IMR-90 (cell line): ENCODE measurements at regions not wholly inside any gene's neighbourhood (a gene's known extent, or its start where the extent isn't known, plus 50 kb on each side); places are given as distances from the start of the nearest gene placed in this dataset.
A peak's percentile ranks its signal among the peaks of the same experiment; 100 is the strongest.

Experiments
- ATAC-seq: fragments of 200-7000 bp; cut with Tn5 transposase; 2 replicates; pipeline ENCODE4 v1.9.1; 2020; ENCODE audit warnings: low read depth, mild to moderate bottlenecking, moderate library complexity
- BruUV-seq: library from RNA; stranded (reverse); fragments of 400-500 nt; replicated peaks from 2 replicates; lab custom pipeline; 2021; lab: Mats Ljungman, UMichigan
- CTCF ChIA-PET: fragments of 300-600 bp; formaldehyde crosslinking; extraction: SDS; loops from one replicate; lab custom pipeline; 2021; ENCODE audit warnings: antibody characterized with exemption; lab: Yijun Ruan, JAX
- POLR2A ChIA-PET: fragments of 300-600 bp; sonication (Branson Sonifier 250); formaldehyde crosslinking; loops from one replicate; lab custom pipeline; 2022; ENCODE audit warnings: antibody characterized with exemption; ENCODE audit not compliant: unreplicated experiment; lab: Charles Lee
- DNase-seq: peaks from one replicate; pipeline ENCODE4 v3.0.0; 2013
- H2AFZ ChIP-seq: replicated peaks from 2 replicates; pipeline ENCODE3; 2013; ENCODE audit warnings: low read length, mild to moderate bottlenecking; ENCODE audit not compliant: poor library complexity
- H2AK5ac ChIP-seq: 2 replicates; pipeline ENCODE4 v1.6.1; 2013; ENCODE audit warnings: low read depth, low read length, inconsistent platforms
- H2AK9ac ChIP-seq: replicated peaks from 2 replicates; pipeline ENCODE3; 2013; ENCODE audit warnings: mild to moderate bottlenecking, low read depth, low read length, moderate library complexity; ENCODE audit not compliant: poor library complexity
- H2BK120ac ChIP-seq: 2 replicates; pipeline ENCODE4 v1.6.1; 2013; ENCODE audit warnings: low read depth, low read length, inconsistent platforms
- H2BK15ac ChIP-seq: 3 replicates; pipeline ENCODE4 v1.6.1; 2013; ENCODE audit warnings: low read depth, low read length, inconsistent platforms
- H2BK20ac ChIP-seq: 2 replicates; pipeline ENCODE4 v1.6.1; 2013; ENCODE audit warnings: low read depth, mild to moderate bottlenecking, inconsistent platforms, low read length, moderate library complexity
- H2BK5ac ChIP-seq: 2 replicates; pipeline ENCODE4 v1.6.1; 2013; ENCODE audit warnings: mild to moderate bottlenecking, low read depth, low read length, inconsistent platforms; ENCODE audit not compliant: poor library complexity, severe bottlenecking
- H3K14ac ChIP-seq: replicated peaks from 2 replicates; pipeline ENCODE4 v1.6.1; 2013; ENCODE audit warnings: low read depth, low read length, inconsistent platforms
- H3K18ac ChIP-seq: 2 replicates; pipeline ENCODE4 v1.6.1; 2013; ENCODE audit warnings: low read depth, low read length, control low read depth
- H3K23ac ChIP-seq: 2 replicates; pipeline ENCODE4 v1.6.1; 2013; ENCODE audit warnings: low read depth, low read length, inconsistent platforms
- H3K27ac ChIP-seq: 2 replicates; pipeline ENCODE4 v1.5.1; 2013; ENCODE audit warnings: mild to moderate bottlenecking, control low read depth, low read length; ENCODE audit not compliant: insufficient read depth
- H3K27me3 ChIP-seq: 2 replicates; pipeline ENCODE4 v1.6.1; 2013; ENCODE audit warnings: low read length; ENCODE audit not compliant: control insufficient read depth, insufficient read depth
- H3K36me3 ChIP-seq: 2 replicates; pipeline ENCODE4 v1.6.1; 2013; ENCODE audit warnings: low read length, mixed read lengths; ENCODE audit not compliant: control insufficient read depth, insufficient read depth
- H3K4ac ChIP-seq: 2 replicates; pipeline ENCODE4 v1.6.1; 2013; ENCODE audit warnings: low read depth, low read length, inconsistent platforms
- H3K4me1 ChIP-seq: 2 replicates; pipeline ENCODE4 v1.6.1; 2013; ENCODE audit warnings: low read length, mixed read lengths; ENCODE audit not compliant: control insufficient read depth, insufficient read depth
- H3K4me2 ChIP-seq: 2 replicates; pipeline ENCODE4 v1.6.1; 2013; ENCODE audit warnings: low read depth, mild to moderate bottlenecking, control low read depth, low read length, moderate library complexity
- H3K4me3 ChIP-seq: 2 replicates; pipeline ENCODE4 v1.5.1; 2013; ENCODE audit warnings: low read depth, mild to moderate bottlenecking, control low read depth, low read length, moderate library complexity; ENCODE audit not compliant: insufficient read depth
- H3K56ac ChIP-seq: 2 replicates; pipeline ENCODE4 v1.6.1; 2013; ENCODE audit warnings: low read length, inconsistent platforms; ENCODE audit not compliant: insufficient read depth; ENCODE audit errors: extremely low read depth
- H3K79me1 ChIP-seq, 2 experiments: 2 replicates each; pipeline ENCODE4 v1.6.1; 2013; ENCODE audit warnings: low read length in 2 of 2, inconsistent platforms in 1 of 2, low read depth in 1 of 2
- H3K9ac ChIP-seq: 2 replicates; pipeline ENCODE4 v1.6.1; 2013; ENCODE audit warnings: low read depth, low read length, control low read depth
- H3K9me1 ChIP-seq: 2 replicates; pipeline ENCODE4 v1.6.1; 2013; ENCODE audit warnings: low read length, inconsistent platforms; ENCODE audit not compliant: insufficient read depth
- H3K9me3 ChIP-seq: 2 replicates; pipeline ENCODE4 v1.6.1; 2013; ENCODE audit warnings: low read length; ENCODE audit not compliant: control insufficient read depth, insufficient read depth
- H4K20me1 ChIP-seq: 2 replicates; pipeline ENCODE4 v1.6.1; 2013; ENCODE audit warnings: low read length, inconsistent platforms; ENCODE audit not compliant: insufficient read depth
- H4K5ac ChIP-seq: 2 replicates; pipeline ENCODE4 v1.6.1; 2013; ENCODE audit warnings: mild to moderate bottlenecking, low read depth, low read length, control low read depth
- H4K8ac ChIP-seq, 2 experiments: 2 replicates each; pipeline ENCODE4 v1.6.1; 2013; ENCODE audit warnings: low read depth in 2 of 2, low read length in 2 of 2, control low read depth in 1 of 2, inconsistent platforms in 1 of 2
- H4K91ac ChIP-seq: 2 replicates; pipeline ENCODE4 v1.6.1; 2013; ENCODE audit warnings: low read depth, low read length, inconsistent platforms; ENCODE audit not compliant: insufficient read depth
- BHLHE40 ChIP-seq: fragments of 150-350 bp; IDR thresholded peaks from 2 replicates; pipeline ENCODE4 v1.6.1; 2016; ENCODE audit warnings: mild to moderate bottlenecking, low read depth, low read length
- CHD1 ChIP-seq: IDR thresholded peaks from 2 replicates; pipeline ENCODE4 v1.6.1; 2012; ENCODE audit warnings: low read depth, low read length, improper control_type of control experiment
- FOS ChIP-seq: fragments of 150-350 bp; IDR thresholded peaks from 2 replicates; pipeline ENCODE4 v1.6.1; 2016; ENCODE audit warnings: low read depth, low read length
- MAFK ChIP-seq: IDR thresholded peaks from 2 replicates; pipeline ENCODE4 v1.6.1; 2012; ENCODE audit warnings: low read depth, low read length, improper control_type of control experiment
- MAZ ChIP-seq: IDR thresholded peaks from 2 replicates; pipeline ENCODE4 v1.6.1; 2012; ENCODE audit warnings: low read depth, mild to moderate bottlenecking, low read length, improper control_type of control experiment, moderate library complexity, borderline replicate concordance
- MXI1 ChIP-seq: IDR thresholded peaks from 2 replicates; pipeline ENCODE4 v1.6.1; 2012; ENCODE audit warnings: low read depth, mild to moderate bottlenecking, low read length, moderate library complexity, borderline replicate concordance
- NFE2L2 ChIP-seq: fragments of 150-350 bp; IDR thresholded peaks from 2 replicates; pipeline ENCODE4 v1.6.1; 2016; ENCODE audit warnings: low read depth, mild to moderate bottlenecking, low read length
- RAD21 ChIP-seq: IDR thresholded peaks from 2 replicates; pipeline ENCODE4 v1.6.1; 2012; ENCODE audit warnings: low read length, improper control_type of control experiment
- RFX5 ChIP-seq: IDR thresholded peaks from 2 replicates; pipeline ENCODE4 v1.8.0; 2012; ENCODE audit warnings: low read depth, mild to moderate bottlenecking, low read length, moderate library complexity
- WGBS, 2 experiments: methylation state at CpG; one replicate each; pipeline versions ENCODE4 v1.1.5 to v1.1.7; 2013; ENCODE audit warnings: missing lambda C conversion rate in 2 of 2; ENCODE audit not compliant: insufficient read length in 1 of 2; ENCODE audit errors: extremely low coverage in 2 of 2; 5-methylcytosine and 5-hydroxymethylcytosine counted together
- dilution Hi-C: fragments of 300-500 bp; cut with HindIII; formaldehyde crosslinking; loops from one replicate; pipeline ENCODE4 v1.14.3; 2018; ENCODE audit warnings: low sequenced_read_pairs; ENCODE audit not compliant: unreplicated experiment
- in situ Hi-C: fragments of 300-500 bp; cut with MboI; formaldehyde crosslinking; loops from 3 replicates; pipeline ENCODE4 v1.14.3; 2019; ENCODE audit warnings: low sequenced_read_pairs, inconsistent platforms, mixed read lengths
- intact Hi-C: fragments of 100-400 bp; cut with micrococcal nuclease; formaldehyde crosslinking; loops from 2 replicates; pipeline ENCODE4 v1.10.0; 2022
- TF ChIP-seq, protein P1 (sequence below): fragments of 150-350 bp; IDR thresholded peaks from 2 replicates; pipeline ENCODE4 v1.6.1; 2016; ENCODE audit warnings: low read depth, mild to moderate bottlenecking, low read length, moderate library complexity, borderline replicate concordance

DNA sequence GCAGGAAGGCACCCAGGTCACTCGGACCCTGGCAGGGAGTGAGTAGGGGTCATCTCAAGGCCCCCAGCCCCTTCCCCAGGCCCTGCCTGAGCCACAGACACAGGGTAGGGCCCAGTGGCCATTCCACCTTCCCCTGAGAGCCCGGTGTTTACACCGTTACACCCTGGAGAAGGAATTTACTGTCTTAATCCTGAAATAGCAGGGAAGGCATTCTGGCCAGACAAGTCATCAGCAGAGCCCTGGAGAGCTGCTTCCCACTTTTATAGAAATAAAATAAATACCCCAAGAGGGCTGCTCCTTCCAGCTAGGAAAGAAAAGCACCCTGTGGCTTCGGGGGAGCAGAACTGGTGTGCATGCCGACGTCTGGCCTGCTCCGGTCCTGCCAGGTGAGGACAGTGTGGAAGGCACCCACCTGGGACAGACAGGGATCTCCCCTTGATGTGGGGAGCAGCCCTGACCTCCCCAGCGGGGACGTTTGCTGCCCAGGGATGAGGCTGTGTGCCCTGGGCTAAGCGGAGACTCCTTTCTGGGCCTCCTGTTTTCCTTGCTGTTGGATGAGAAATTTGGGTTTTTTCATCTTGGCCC, 180.0 kb downstream of the MN1 start:
- H2AK9ac ChIP-seq = no peak overlapping the region
- in situ Hi-C loops (no loop called here), dilution Hi-C loops (no loop called here), intact Hi-C loops (no loop called here)
- no peak overlapping the region for H3K9ac ChIP-seq
- no peaks in the 10 kb centered on the region for H3K9me1 ChIP-seq
- peak; percentile 42 for ATAC-seq
- H3K4me2 ChIP-seq = no peak overlapping the region
- no peak overlapping the region for H2AFZ ChIP-seq
- no peak overlapping the region for H4K8ac ChIP-seq
- no peaks in the 10 kb centered on the region; the same call in 1 of the 2 replicates for H3K9me3 ChIP-seq
- no peak overlapping the region for H3K23ac ChIP-seq
- H2BK15ac ChIP-seq = no peak overlapping the region
- CTCF ChIA-PET = no interaction called here
- no peak overlapping the region for H3K27ac ChIP-seq
- no peak overlapping the region for H2BK5ac ChIP-seq
- H4K20me1 ChIP-seq = no peaks in the 10 kb centered on the region
- no peak overlapping the region for H3K4ac ChIP-seq
- no peak overlapping the region for H3K56ac ChIP-seq
- no peaks in the 10 kb centered on the region for H3K36me3 ChIP-seq
- H4K91ac ChIP-seq = no peak overlapping the region
- H2AK5ac ChIP-seq = no peak overlapping the region
- H3K18ac ChIP-seq = no peak overlapping the region
- POLR2A ChIA-PET = no interaction called here
- TF ChIP-seq NFE2L2 (no peak), RAD21 (no peak), FOS (no peak), RFX5 (no peak), MXI1 (no peak), MAZ (no peak), MAFK (no peak), BHLHE40 (no peak), CHD1 (no peak)
- TF ChIP-seq, protein P1, sequence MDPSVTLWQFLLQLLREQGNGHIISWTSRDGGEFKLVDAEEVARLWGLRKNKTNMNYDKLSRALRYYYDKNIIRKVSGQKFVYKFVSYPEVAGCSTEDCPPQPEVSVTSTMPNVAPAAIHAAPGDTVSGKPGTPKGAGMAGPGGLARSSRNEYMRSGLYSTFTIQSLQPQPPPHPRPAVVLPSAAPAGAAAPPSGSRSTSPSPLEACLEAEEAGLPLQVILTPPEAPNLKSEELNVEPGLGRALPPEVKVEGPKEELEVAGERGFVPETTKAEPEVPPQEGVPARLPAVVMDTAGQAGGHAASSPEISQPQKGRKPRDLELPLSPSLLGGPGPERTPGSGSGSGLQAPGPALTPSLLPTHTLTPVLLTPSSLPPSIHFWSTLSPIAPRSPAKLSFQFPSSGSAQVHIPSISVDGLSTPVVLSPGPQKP = no peak
- no peak overlapping the region for H2BK120ac ChIP-seq
- no peaks in the 10 kb centered on the region; the same call in 1 of the 2 replicates for H3K4me1 ChIP-seq
- no peak for DNase-seq
- H4K5ac ChIP-seq = no peak overlapping the region
- H2BK20ac ChIP-seq = no peak overlapping the region
- WGBS, 2 experiments = 60% methylated on average over 2 of the region's 10 CpGs; no CpG with 5 or more reads in 1 of the 2 experiments
- no peak overlapping the region for H3K4me3 ChIP-seq
- no peak overlapping the region for H3K14ac ChIP-seq
- H3K79me1 ChIP-seq = no peaks in the 10 kb centered on the region
- peaks cover 20% of the 10 kb centered on the region; the same call in 1 of the 2 replicates for H3K27me3 ChIP-seq
- BruUV-seq = no TSS peak
